ENCODE measurements at regions not wholly inside any gene's neighbourhood (a gene's known extent, or its start where the extent isn't known, plus 50 kb on each side); places are given as distances from the start of the nearest gene placed in this dataset.

DNA sequence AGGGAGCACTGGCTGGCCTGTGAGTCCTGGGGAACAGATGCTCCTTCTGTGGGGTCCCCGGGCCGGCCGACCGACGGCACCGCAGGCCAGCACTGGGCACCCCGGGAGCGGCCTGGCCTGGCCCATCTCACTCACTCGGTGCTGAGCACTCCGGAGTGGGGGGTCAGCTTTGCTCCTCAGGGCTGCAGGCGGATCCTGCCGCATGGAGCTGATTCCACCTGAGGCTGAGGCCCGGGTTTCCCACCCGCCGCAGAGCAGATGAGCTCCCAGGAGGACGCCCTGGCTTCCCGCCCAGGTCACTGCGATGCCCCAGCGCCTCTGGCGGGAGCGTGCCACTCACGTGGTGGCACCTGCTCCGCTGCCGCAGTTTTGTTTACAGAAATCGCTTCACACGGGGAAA lies 418.6 kb downstream of the GALR1 start:
- TF ChIP-seq, protein P1, sequence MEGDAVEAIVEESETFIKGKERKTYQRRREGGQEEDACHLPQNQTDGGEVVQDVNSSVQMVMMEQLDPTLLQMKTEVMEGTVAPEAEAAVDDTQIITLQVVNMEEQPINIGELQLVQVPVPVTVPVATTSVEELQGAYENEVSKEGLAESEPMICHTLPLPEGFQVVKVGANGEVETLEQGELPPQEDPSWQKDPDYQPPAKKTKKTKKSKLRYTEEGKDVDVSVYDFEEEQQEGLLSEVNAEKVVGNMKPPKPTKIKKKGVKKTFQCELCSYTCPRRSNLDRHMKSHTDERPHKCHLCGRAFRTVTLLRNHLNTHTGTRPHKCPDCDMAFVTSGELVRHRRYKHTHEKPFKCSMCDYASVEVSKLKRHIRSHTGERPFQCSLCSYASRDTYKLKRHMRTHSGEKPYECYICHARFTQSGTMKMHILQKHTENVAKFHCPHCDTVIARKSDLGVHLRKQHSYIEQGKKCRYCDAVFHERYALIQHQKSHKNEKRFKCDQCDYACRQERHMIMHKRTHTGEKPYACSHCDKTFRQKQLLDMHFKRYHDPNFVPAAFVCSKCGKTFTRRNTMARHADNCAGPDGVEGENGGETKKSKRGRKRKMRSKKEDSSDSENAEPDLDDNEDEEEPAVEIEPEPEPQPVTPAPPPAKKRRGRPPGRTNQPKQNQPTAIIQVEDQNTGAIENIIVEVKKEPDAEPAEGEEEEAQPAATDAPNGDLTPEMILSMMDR (IDR thresholded peaks at IDR 0.05), result no peak
- no peak for TF ChIP-seq POLR2AphosphoS5 (IDR thresholded peaks at IDR 0.05)
- no peak for TF ChIP-seq EP300 (IDR thresholded peaks at IDR 0.05)
- TF ChIP-seq POLR2A (IDR thresholded peaks at IDR 0.05), result no peak
